Endothelial cell of umbilical vein (primary cell): ENCODE measurements at regions not wholly inside any gene's neighbourhood (a gene's known extent, or its start where the extent isn't known, plus 50 kb on each side); places are given as distances from the start of the nearest gene placed in this dataset.

Source experiments
- BruUV-seq: library from RNA; stranded (reverse); fragments of 400-500 nt; replicated peaks from 2 replicates; lab custom pipeline; 2021; lab: Mats Ljungman, UMichigan
- CTCF ChIA-PET: fragments of 300-600, 350-600 bp; sonication (Branson Sonifier 250); formaldehyde crosslinking; loops from one replicate; lab custom pipeline; 2021; ENCODE audit warnings: antibody characterized with exemption, inconsistent platforms; lab: Charles Lee
- POLR2A ChIA-PET: fragments of 300-600, 350-600 bp; sonication (Branson Sonifier 250); formaldehyde crosslinking; loops from one replicate; lab custom pipeline; 2021; ENCODE audit warnings: antibody characterized with exemption, inconsistent platforms; lab: Charles Lee
- DNase-seq: peaks from one replicate; pipeline ENCODE4 v3.0.0-alpha.2; 2011; ENCODE audit warnings: low read depth, low spot score
- FAIRE-seq: peaks from 2 replicates; lab custom pipeline; 2011; peaks lifted over from hg19 to GRCh38; lab: Jason Lieb, UNC
- H2AFZ ChIP-seq: 2 replicates; pipeline ENCODE4 v1.6.0; 2012; ENCODE audit warnings: low read depth, low read length, control low read depth, inconsistent platforms
- H3K27ac ChIP-seq: 2 replicates; pipeline ENCODE4 v1.5.1; 2011; ENCODE audit warnings: low read depth, mild to moderate bottlenecking, control low read depth, low read length, moderate library complexity; ENCODE audit not compliant: insufficient read depth
- H3K27me3 ChIP-seq, 2 experiments: 2 replicates each; pipeline versions ENCODE4 v1.6.0 to v1.6.1; 2011; ENCODE audit warnings: low read length in 2 of 2, mixed read lengths in 1 of 2; ENCODE audit not compliant: control insufficient read depth in 2 of 2, insufficient read depth in 2 of 2
- H3K36me3 ChIP-seq, 2 experiments: 2 replicates in 1 of 2; 3 replicates in 1 of 2; pipeline ENCODE4 v1.5.1; 2011; ENCODE audit warnings: low read length in 2 of 2, mild to moderate bottlenecking in 1 of 2, moderate library complexity in 1 of 2; ENCODE audit not compliant: control insufficient read depth in 2 of 2, insufficient read depth in 2 of 2; ENCODE audit errors: extremely low read depth in 1 of 2
- H3K4me1 ChIP-seq: 3 replicates; pipeline ENCODE4 v1.5.1; 2011; ENCODE audit warnings: mild to moderate bottlenecking, low read length; ENCODE audit not compliant: control insufficient read depth, insufficient read depth; ENCODE audit errors: extremely low read depth
- H3K4me2 ChIP-seq: 2 replicates; pipeline ENCODE4 v1.6.1; 2011; ENCODE audit warnings: low read length, control low read depth, mixed read lengths; ENCODE audit not compliant: insufficient read depth
- H3K4me3 ChIP-seq, 3 experiments: fragments of 200-600 bp in 1 of 3; sonication (generic), shearing (Covaris generic) in 1 of 3; replicated peaks in 1 of 3; 2 replicates each; pipeline ENCODE4 v1.5.1; 2011 to 2016; ENCODE audit warnings: control low read depth in 3 of 3, low read length in 3 of 3, mild to moderate bottlenecking in 2 of 3, inconsistent platforms in 1 of 3, low read depth in 1 of 3, moderate library complexity in 1 of 3; ENCODE audit not compliant: insufficient read depth in 1 of 3
- H3K79me2 ChIP-seq: 2 replicates; pipeline ENCODE4 v1.6.0; 2012; ENCODE audit warnings: low read length, inconsistent platforms; ENCODE audit not compliant: control insufficient read depth, insufficient read depth
- H3K9ac ChIP-seq: replicated peaks from 2 replicates; pipeline ENCODE3; 2011; ENCODE audit warnings: low read length, control low read depth; ENCODE audit not compliant: insufficient read depth; ENCODE audit errors: extremely low read depth
- H3K9me1 ChIP-seq: replicated peaks from 3 replicates; pipeline ENCODE4 v1.6.0; 2011; ENCODE audit warnings: mild to moderate bottlenecking, low read length; ENCODE audit not compliant: control insufficient read depth, insufficient read depth; ENCODE audit errors: extremely low read depth
- H3K9me3 ChIP-seq: replicated peaks from 2 replicates; pipeline ENCODE4 v1.5.1; 2012; ENCODE audit warnings: low read length, inconsistent platforms; ENCODE audit not compliant: control insufficient read depth, insufficient read depth
- H4K20me1 ChIP-seq: replicated peaks from 2 replicates; pipeline ENCODE3; 2011; ENCODE audit warnings: mild to moderate bottlenecking, low read length; ENCODE audit not compliant: control insufficient read depth, insufficient read depth; ENCODE audit errors: extremely low read depth
- EZH2 ChIP-seq: IDR thresholded peaks from 2 replicates; pipeline ENCODE4 v1.6.1; 2012; ENCODE audit warnings: borderline replicate concordance, low read depth, mild to moderate bottlenecking, moderate library complexity, low read length, inconsistent platforms; ENCODE audit not compliant: severe bottlenecking
- FOS ChIP-seq: IDR thresholded peaks from 2 replicates; pipeline ENCODE4 v1.6.1; 2011; ENCODE audit warnings: mild to moderate bottlenecking, low read length, moderate library complexity, borderline replicate concordance; ENCODE audit not compliant: insufficient read depth
- GATA2 ChIP-seq: IDR thresholded peaks from 2 replicates; pipeline ENCODE4 v1.7.0; 2011; ENCODE audit warnings: low read depth, mild to moderate bottlenecking, moderate library complexity, mixed read lengths, low read length; ENCODE audit not compliant: insufficient read length, insufficient read depth
- JUN ChIP-seq: IDR thresholded peaks from 2 replicates; pipeline ENCODE4 v1.6.1; 2011; ENCODE audit warnings: borderline replicate concordance, low read depth; ENCODE audit not compliant: insufficient read length, insufficient read depth
- MYC ChIP-seq: IDR thresholded peaks from one replicate; pipeline ENCODE4 v1.6.1; 2011; ENCODE audit warnings: mild to moderate bottlenecking, low read depth, low read length
- POLR2A ChIP-seq: IDR thresholded peaks from 2 replicates; pipeline ENCODE4 v1.6.1; 2012; ENCODE audit warnings: low read depth, mild to moderate bottlenecking, control low read depth, low read length
- POLR2AphosphoS5 ChIP-seq: IDR thresholded peaks from 2 replicates; pipeline ENCODE4 v1.6.1; 2012; ENCODE audit warnings: low read depth, mild to moderate bottlenecking, control low read depth, low read length, moderate library complexity; ENCODE audit not compliant: insufficient read depth
- dilution Hi-C: fragments of 300-500 bp; cut with MboI; formaldehyde crosslinking; loops from one replicate; pipeline ENCODE4 v1.15.0; 2019; ENCODE audit warnings: low sequenced_read_pairs; ENCODE audit not compliant: extremely low pct_ligation_motif_present
- intact Hi-C: fragments of 100-400 bp; cut with micrococcal nuclease; formaldehyde crosslinking; loops from one replicate; pipeline ENCODE4 v1.10.0; 2022
- TF ChIP-seq, protein P1 (sequence below), 2 donors: IDR thresholded peaks; 1 replicate in 1 of 2; 2 replicates in 1 of 2; pipeline ENCODE4 v1.5.1; 2011; ENCODE audit warnings: low read length in 2 of 2, mild to moderate bottlenecking in 2 of 2, moderate library complexity in 2 of 2, control low read depth in 1 of 2, inconsistent platforms in 1 of 2, low read depth in 1 of 2; ENCODE audit not compliant: insufficient read depth in 1 of 2; ENCODE audit errors: extremely low read depth in 1 of 2
- TF ChIP-seq, protein P2 (sequence below): IDR thresholded peaks from 2 replicates; pipeline ENCODE4 v1.6.1; 2011; ENCODE audit not compliant: insufficient read depth, insufficient read length

DNA sequence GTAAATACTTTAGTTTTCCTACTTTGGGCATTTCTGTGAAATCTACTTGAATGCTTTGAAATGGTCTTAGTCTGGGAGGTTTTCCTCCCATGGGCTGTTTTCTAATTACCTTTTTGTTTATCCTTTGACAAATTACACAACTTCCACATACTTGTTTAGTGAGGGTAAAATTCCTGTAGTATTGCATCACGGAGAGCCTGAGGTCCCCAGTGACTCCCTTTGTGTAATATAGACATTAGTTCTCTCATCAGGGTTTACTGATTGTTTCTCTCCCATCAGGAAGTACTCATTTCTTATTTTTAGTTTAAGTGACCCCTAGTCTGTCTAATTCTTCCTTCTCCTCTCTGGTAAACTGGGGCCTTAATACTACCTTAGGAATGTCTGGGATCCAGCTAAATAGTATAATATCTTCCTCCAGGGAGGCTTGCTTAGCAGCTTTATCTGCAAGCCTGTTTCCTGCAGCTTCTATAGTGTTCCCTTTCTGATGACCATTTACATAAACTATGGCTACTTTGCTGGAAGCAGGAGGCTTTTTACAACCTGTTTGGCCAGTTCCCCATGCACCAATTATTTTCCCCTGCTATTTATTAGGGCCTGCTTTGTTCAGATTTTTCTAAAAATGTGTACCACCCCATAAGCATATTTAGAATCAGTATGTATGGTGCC lies 87.2 kb upstream of the XCR1 start:
- H3K4me3 ChIP-seq: no peak overlapping the region
- H3K4me1 ChIP-seq: no peaks in the 10 kb centered on the region
- BruUV-seq: no TSS peak
- no peak for DNase-seq
- intact Hi-C loops (no loop called here), dilution Hi-C loops (no loop called here)
- H3K27me3 ChIP-seq: no peaks in the 10 kb centered on the region
- no peaks in the 10 kb centered on the region for H3K79me2 ChIP-seq
- no peak overlapping the region for H3K27ac ChIP-seq
- no peak overlapping the region for H3K9ac ChIP-seq
- POLR2A ChIA-PET: no interaction called here
- H3K4me2 ChIP-seq: no peak overlapping the region
- H4K20me1 ChIP-seq: no peaks in the 10 kb centered on the region
- TF ChIP-seq MYC (no peak), JUN (no peak), GATA2 (no peak), POLR2A (no peak), EZH2 (no peak)
- TF ChIP-seq, protein P1, sequence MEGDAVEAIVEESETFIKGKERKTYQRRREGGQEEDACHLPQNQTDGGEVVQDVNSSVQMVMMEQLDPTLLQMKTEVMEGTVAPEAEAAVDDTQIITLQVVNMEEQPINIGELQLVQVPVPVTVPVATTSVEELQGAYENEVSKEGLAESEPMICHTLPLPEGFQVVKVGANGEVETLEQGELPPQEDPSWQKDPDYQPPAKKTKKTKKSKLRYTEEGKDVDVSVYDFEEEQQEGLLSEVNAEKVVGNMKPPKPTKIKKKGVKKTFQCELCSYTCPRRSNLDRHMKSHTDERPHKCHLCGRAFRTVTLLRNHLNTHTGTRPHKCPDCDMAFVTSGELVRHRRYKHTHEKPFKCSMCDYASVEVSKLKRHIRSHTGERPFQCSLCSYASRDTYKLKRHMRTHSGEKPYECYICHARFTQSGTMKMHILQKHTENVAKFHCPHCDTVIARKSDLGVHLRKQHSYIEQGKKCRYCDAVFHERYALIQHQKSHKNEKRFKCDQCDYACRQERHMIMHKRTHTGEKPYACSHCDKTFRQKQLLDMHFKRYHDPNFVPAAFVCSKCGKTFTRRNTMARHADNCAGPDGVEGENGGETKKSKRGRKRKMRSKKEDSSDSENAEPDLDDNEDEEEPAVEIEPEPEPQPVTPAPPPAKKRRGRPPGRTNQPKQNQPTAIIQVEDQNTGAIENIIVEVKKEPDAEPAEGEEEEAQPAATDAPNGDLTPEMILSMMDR (IDR thresholded peaks at IDR 0.05; ENCODE audit: extremely low read depth in 1 of 2, insufficient read depth in 1 of 2, low read depth in 1 of 2, low read length in 2 of 2): no peak
- FAIRE-seq: no peak
- H3K9me1 ChIP-seq: no peaks in the 10 kb centered on the region
- H2AFZ ChIP-seq: no peak overlapping the region
- no peaks in the 10 kb centered on the region for H3K9me3 ChIP-seq
- no peaks in the 10 kb centered on the region for H3K36me3 ChIP-seq
- CTCF ChIA-PET: no interaction called here

DNA sequence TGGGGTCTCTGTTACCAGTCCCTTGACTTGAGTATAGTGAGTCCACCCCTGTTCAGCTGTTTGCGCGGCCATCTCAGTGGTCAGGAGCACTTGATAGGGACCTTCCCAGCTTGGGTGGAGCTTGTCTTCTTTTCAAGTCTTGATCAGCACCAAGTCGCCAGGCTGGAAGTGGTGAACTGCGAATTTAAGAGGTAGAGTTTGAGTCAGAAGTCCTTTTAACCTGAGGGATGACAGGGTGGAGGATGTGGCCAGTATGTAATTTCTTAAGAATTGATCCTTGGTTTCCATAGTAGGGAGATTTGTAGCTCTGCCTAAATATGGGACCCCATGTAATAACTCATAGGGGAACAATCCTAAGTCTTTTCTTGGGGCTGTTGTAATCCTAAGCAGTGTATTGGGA lies 86.3 kb upstream of the XCR1 start:
- Histone ChIP-seq H3K27ac (no peak overlapping the region), H3K36me3 (no peaks in the 10 kb centered on the region), H3K9ac (no peak overlapping the region), H3K4me1 (no peaks in the 10 kb centered on the region), H4K20me1 (no peaks in the 10 kb centered on the region), H2AFZ (no peak overlapping the region), H3K79me2 (no peaks in the 10 kb centered on the region), H3K9me3 (no peaks in the 10 kb centered on the region), H3K27me3 (no peaks in the 10 kb centered on the region), H3K4me3 (no peak overlapping the region), H3K4me2 (no peak overlapping the region), H3K9me1 (no peaks in the 10 kb centered on the region)
- TF ChIP-seq, protein P1 (IDR thresholded peaks at IDR 0.05; ENCODE audit: extremely low read depth in 1 of 2, insufficient read depth in 1 of 2, low read depth in 1 of 2, low read length in 2 of 2): no peak
- no peak for TF ChIP-seq EZH2
- TF ChIP-seq GATA2: no peak
- TF ChIP-seq, protein P2, sequence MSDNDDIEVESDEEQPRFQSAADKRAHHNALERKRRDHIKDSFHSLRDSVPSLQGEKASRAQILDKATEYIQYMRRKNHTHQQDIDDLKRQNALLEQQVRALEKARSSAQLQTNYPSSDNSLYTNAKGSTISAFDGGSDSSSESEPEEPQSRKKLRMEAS: no peak
- TF ChIP-seq POLR2AphosphoS5: no peak
- TF ChIP-seq FOS: no peak
- no peak for TF ChIP-seq MYC
- TF ChIP-seq POLR2A: no peak
- TF ChIP-seq JUN: no peak
- dilution Hi-C loops (no loop called here), intact Hi-C loops (no loop called here)
- BruUV-seq: no TSS peak
- DNase-seq (no peak), FAIRE-seq (no peak)
- ChIA-PET CTCF (no interaction called here), POLR2A (no interaction called here)
